Thyroid gland (tissue), 4 donors: ENCODE measurements at regions not wholly inside any gene's neighbourhood (a gene's known extent, or its start where the extent isn't known, plus 50 kb on each side); places are given as distances from the start of the nearest gene placed in this dataset.

ENCODE experiments used
- POLR2A ChIP-seq, 2 donors: fragments of 450-650 bp; IDR thresholded peaks; one replicate each; pipeline ENCODE4 v1.6.1; 2017; ENCODE audit warnings: antibody characterized with exemption in 2 of 2, mild to moderate bottlenecking in 2 of 2, moderate library complexity in 1 of 2
- TF ChIP-seq, protein P1 (sequence below), 6 experiments: fragments of 200-600 bp in 3 of 6; fragments of 450-650 bp in 3 of 6; sonication (generic) in 3 of 6; IDR thresholded peaks; one replicate each; pipeline ENCODE4 v1.5.1; 2016 to 2019; ENCODE audit warnings: antibody characterized with exemption in 6 of 6, mild to moderate bottlenecking in 2 of 6, inconsistent platforms in 1 of 6, moderate library complexity in 1 of 6

- TF ChIP-seq, protein P1, sequence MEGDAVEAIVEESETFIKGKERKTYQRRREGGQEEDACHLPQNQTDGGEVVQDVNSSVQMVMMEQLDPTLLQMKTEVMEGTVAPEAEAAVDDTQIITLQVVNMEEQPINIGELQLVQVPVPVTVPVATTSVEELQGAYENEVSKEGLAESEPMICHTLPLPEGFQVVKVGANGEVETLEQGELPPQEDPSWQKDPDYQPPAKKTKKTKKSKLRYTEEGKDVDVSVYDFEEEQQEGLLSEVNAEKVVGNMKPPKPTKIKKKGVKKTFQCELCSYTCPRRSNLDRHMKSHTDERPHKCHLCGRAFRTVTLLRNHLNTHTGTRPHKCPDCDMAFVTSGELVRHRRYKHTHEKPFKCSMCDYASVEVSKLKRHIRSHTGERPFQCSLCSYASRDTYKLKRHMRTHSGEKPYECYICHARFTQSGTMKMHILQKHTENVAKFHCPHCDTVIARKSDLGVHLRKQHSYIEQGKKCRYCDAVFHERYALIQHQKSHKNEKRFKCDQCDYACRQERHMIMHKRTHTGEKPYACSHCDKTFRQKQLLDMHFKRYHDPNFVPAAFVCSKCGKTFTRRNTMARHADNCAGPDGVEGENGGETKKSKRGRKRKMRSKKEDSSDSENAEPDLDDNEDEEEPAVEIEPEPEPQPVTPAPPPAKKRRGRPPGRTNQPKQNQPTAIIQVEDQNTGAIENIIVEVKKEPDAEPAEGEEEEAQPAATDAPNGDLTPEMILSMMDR (IDR thresholded peaks at IDR 0.05) = no peak
- TF ChIP-seq POLR2A (IDR thresholded peaks at IDR 0.05) = no peak
Measured at GRCh38 chr18:2430191-2430590, 141.1 kb downstream of the METTL4 start.
